ENCODE measurements at regions not wholly inside any gene's neighbourhood (a gene's known extent, or its start where the extent isn't known, plus 50 kb on each side); places are given as distances from the start of the nearest gene placed in this dataset.
"Not testable (repeated sequence)": the region's sequence is repeated elsewhere in the genome, so short reads cannot be mapped to it uniquely, and the experiment has no call there.

GRCh38 chr20:30537459-30537858 is 720.0 kb upstream of the DEFB115 start:
- H3K27ac ChIP-seq (replicated peaks in 1 of 4); H3K9me3 ChIP-seq; DNase-seq (ENCODE audit: extremely low spot score); intact Hi-C loops (cut with DNase I); H3K27me3 ChIP-seq; H3K36me3 ChIP-seq; H3K4me1 ChIP-seq: not testable (repeated sequence)
- peak overlapping the region in 3 of 4 donors; percentile 23 to 41 (median 40) for H3K4me3 ChIP-seq
- 32% methylated on average over 20 of the region's 20 CpGs for WGBS
- peak in 1 of 2 donors; percentile 40 for TF ChIP-seq POLR2AphosphoS5 (IDR thresholded peaks at IDR 0.05)

DNA sequence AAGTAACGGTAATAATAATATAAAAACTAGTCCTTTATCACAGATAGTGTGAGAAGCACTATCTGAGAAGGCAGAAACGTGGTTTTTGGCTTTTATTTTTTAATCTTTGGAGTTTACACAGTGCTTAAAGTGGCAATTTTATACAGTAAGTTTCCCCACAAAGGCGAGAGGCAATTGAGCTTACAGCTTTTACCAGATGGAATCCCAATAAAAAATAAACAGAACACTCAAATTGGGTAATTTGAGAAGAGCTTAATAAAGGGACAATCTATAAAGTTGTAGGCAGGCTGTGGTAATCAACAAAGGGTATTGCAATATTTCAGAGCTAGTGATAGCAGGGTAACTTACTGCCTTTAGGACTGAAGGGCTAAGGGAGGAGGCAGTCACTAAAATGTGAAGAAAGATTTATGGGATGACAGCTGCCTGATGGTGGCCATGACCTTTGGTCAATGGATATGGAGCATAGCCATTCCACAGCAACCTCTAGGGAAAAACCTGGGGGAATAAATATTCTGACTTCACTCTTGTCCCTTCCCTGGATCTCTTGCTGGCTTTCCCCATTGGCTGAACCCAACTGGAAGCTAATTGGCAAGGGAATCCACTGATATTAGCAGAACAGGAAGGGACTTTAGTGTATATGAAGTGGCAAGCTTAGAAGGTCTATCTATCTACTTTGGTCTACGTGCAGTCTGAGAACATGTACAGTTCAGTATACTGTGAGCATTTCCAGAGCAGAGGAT is 717.0 kb upstream of the DEFB115 start:
- H3K36me3 ChIP-seq; H3K4me3 ChIP-seq; H3K4me1 ChIP-seq; H3K27ac ChIP-seq (replicated peaks in 1 of 4); intact Hi-C loops (cut with DNase I); DNase-seq (ENCODE audit: extremely low spot score); H3K9me3 ChIP-seq; H3K27me3 ChIP-seq: not testable (repeated sequence)
- 44% methylated on average over 4 of the region's 4 CpGs for WGBS

DNA sequence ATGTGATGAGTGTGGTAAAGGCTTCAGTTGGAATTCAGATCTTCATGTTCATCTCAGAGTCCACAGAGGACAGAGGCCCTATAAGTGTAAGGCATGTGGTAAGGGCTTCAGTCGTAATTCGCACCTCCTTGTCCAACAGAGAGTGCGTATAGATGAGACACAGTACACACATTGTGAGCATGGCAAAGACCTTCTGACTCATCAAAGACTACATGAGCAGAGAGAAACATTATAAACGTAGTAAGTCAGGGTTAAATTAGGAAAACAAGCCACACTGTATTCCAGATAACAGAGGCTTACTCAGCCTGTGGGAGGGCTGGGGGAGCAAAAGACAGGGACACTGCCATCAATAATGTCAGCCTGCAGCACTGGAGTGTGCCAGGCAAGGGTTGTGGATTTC is 706.2 kb upstream of the DEFB115 start:
- H3K4me1 ChIP-seq; H3K27ac ChIP-seq (replicated peaks in 1 of 4); H3K9me3 ChIP-seq; H3K36me3 ChIP-seq; DNase-seq (ENCODE audit: extremely low spot score); H3K27me3 ChIP-seq; intact Hi-C loops (cut with DNase I); H3K4me3 ChIP-seq: not testable (repeated sequence)
- 64% methylated on average over 3 of the region's 4 CpGs for WGBS

GRCh38 chr20:30556797-30557196 is 700.7 kb upstream of the DEFB115 start:
- 60% methylated on average over 1 of the region's 1 CpG for WGBS
- intact Hi-C loops (cut with DNase I); H3K9me3 ChIP-seq; H3K4me1 ChIP-seq; H3K27ac ChIP-seq (replicated peaks in 1 of 4); DNase-seq (ENCODE audit: extremely low spot score); H3K27me3 ChIP-seq; H3K4me3 ChIP-seq; H3K36me3 ChIP-seq: not testable (repeated sequence)

DNA sequence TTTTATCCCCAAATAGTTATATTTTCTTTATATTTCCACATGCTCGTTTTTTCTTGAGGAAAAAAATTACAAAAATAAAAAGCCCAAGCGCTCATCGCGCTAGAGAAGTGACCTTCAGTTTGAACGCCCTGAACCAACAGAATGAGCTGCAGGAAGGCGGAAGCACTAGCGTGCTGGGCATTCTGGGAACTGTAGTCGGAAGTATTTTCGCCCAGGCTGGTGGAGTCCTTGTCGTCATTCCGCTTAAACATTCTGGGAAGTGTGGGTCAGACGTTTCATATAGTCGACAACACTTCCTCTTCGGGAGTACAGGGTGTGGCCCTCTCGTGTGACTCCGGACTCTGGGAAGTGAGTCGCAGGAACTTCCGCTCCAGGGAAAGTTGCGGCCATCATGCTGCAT is 692.4 kb upstream of the DEFB115 start:
- H3K27ac ChIP-seq (replicated peaks in 1 of 4); H3K27me3 ChIP-seq; H3K9me3 ChIP-seq; H3K36me3 ChIP-seq; H3K4me3 ChIP-seq; DNase-seq (ENCODE audit: extremely low spot score); H3K4me1 ChIP-seq; intact Hi-C loops (cut with DNase I): not testable (repeated sequence)
- WGBS, result 70% methylated on average over 9 of the region's 19 CpGs

GRCh38 chr20:30569867-30570266 is 687.6 kb upstream of the DEFB115 start:
- DNase-seq (ENCODE audit: extremely low spot score); H3K4me3 ChIP-seq; H3K4me1 ChIP-seq; H3K27ac ChIP-seq (replicated peaks in 1 of 4); H3K27me3 ChIP-seq; H3K36me3 ChIP-seq; H3K9me3 ChIP-seq; intact Hi-C loops (cut with DNase I): not testable (repeated sequence)
- 90% methylated on average over 8 of the region's 12 CpGs for WGBS

GRCh38 chr20:30570622-30571021 is 686.8 kb upstream of the DEFB115 start:
- H3K36me3 ChIP-seq; H3K27me3 ChIP-seq; H3K9me3 ChIP-seq; H3K4me3 ChIP-seq; H3K27ac ChIP-seq (replicated peaks in 1 of 4); DNase-seq (ENCODE audit: extremely low spot score); intact Hi-C loops (cut with DNase I): not testable (repeated sequence)
- H3K4me1 ChIP-seq, result peaks cover 0 to 11% (median 0%) of the 10 kb centered on the region in 4 donors
- 73% methylated on average over 4 of the region's 4 CpGs for WGBS

DNA sequence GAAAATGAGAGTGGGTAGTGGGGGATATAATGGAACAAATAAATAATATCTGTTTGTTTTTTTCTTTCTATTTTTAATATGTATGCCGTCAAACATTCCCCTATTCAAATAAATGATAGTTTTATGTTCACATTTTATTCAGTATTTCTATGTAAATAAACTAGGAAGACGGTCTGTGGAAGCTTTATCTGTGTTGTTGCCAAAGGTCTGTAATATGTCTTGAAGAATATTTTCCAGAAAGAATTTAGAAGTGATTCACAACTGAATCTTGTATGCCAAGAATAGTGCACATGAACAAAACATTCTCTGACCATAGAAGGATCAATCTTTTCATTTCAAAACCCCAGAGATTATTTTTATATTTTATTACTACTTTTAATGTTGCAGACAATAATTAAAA is 683.1 kb upstream of the DEFB115 start:
- intact Hi-C loops (cut with DNase I); DNase-seq (ENCODE audit: extremely low spot score); H3K27me3 ChIP-seq; H3K36me3 ChIP-seq; H3K4me3 ChIP-seq; H3K9me3 ChIP-seq: not testable (repeated sequence)
- H3K27ac ChIP-seq (replicated peaks in 1 of 4), result peak overlapping the region in 1 of 4 donors; percentile 39
- H3K4me1 ChIP-seq, result peaks cover 0 to 23% (median 2%) of the 10 kb centered on the region in 4 donors
- 29% methylated on average over 2 of the region's 2 CpGs for WGBS

- Histone ChIP-seq H3K4me1 (peaks cover 0 to 22% (median 2%) of the 10 kb centered on the region in 4 donors), H3K27ac (replicated peaks in 1 of 4) (peak overlapping the region in 1 of 4 donors; percentile 82), H3K4me3 (peak overlapping the region in 3 of 4 donors; percentile 49 to 57 (median 50))
- H3K27me3 ChIP-seq; H3K36me3 ChIP-seq; intact Hi-C loops (cut with DNase I); H3K9me3 ChIP-seq; DNase-seq (ENCODE audit: extremely low spot score): not testable (repeated sequence)
- WGBS, result 62% methylated on average over 6 of the region's 6 CpGs
Measured at GRCh38 chr20:30579069-30579468, 678.4 kb upstream of the DEFB115 start.
